WTC11 (cell line): ENCODE measurements at regions not wholly inside any gene's neighbourhood (a gene's known extent, or its start where the extent isn't known, plus 50 kb on each side); places are given as distances from the start of the nearest gene placed in this dataset.

ENCODE experiments used
- ATAC-seq: fragments of 200-7000 bp; cut with Tn5 transposase; 2 replicates; pipeline ENCODE4 v1.10.0; 2021; ENCODE audit warnings: mild to moderate bottlenecking, moderate library complexity
- CTCF ChIA-PET: fragments of 300-600 bp; sonication (Branson Sonifier 250); formaldehyde crosslinking; loops from one replicate; lab custom pipeline; 2021; ENCODE audit warnings: antibody characterized with exemption; lab: Charles Lee
- POLR2A ChIA-PET: fragments of 350-600 bp; sonication (Branson Sonifier 250); formaldehyde crosslinking; loops from one replicate; lab custom pipeline; 2021; ENCODE audit warnings: antibody characterized with exemption; lab: Charles Lee
- DNase-seq: peaks from one replicate; pipeline ENCODE4 v3.0.0; 2021; ENCODE audit warnings: low spot score
- H3K27ac Mint-ChIP-seq: 2 replicates; pipeline ENCODE4 v1.8.0; 2021; ENCODE audit warnings: mixed read lengths
- H3K27me3 Mint-ChIP-seq: 2 replicates; pipeline ENCODE4 v1.8.0; 2021; ENCODE audit warnings: low read depth, mild to moderate bottlenecking, moderate library complexity, mixed read lengths
- H3K36me3 Mint-ChIP-seq: 2 replicates; pipeline ENCODE4 v1.8.0; 2021; ENCODE audit warnings: mixed read lengths
- H3K4me1 Mint-ChIP-seq: 2 replicates; pipeline ENCODE4 v1.8.0; 2022; ENCODE audit warnings: mixed read lengths
- H3K4me3 Mint-ChIP-seq: 2 replicates; pipeline ENCODE4 v1.8.0; 2021; ENCODE audit warnings: mild to moderate bottlenecking, moderate library complexity, mixed read lengths
- H3K9me3 Mint-ChIP-seq: 2 replicates; pipeline ENCODE4 v1.8.0; 2021; ENCODE audit warnings: mixed read lengths
- ATF1 ChIP-seq: sonication (generic); formaldehyde crosslinking; IDR thresholded peaks from 2 replicates; pipeline ENCODE4 v1.8.1; 2023; ENCODE audit warnings: mild to moderate bottlenecking, moderate library complexity, missing genetic modification reagents
- CBFB ChIP-seq: sonication (generic); formaldehyde crosslinking; IDR thresholded peaks from 2 replicates; pipeline ENCODE4 v1.8.1; 2022; ENCODE audit warnings: mild to moderate bottlenecking, low read depth, missing genetic modification reagents
- CDX4 ChIP-seq: fragments of 250-450 bp; sonication (Bioruptor Pico); IDR thresholded peaks from 2 replicates; pipeline ENCODE4 v1.9.0; 2021; ENCODE audit warnings: moderate library complexity, mild to moderate bottlenecking, inconsistent platforms, borderline replicate concordance
- CREM ChIP-seq: sonication (generic); formaldehyde crosslinking; IDR thresholded peaks from 2 replicates; pipeline ENCODE4 v1.8.1; 2022; ENCODE audit warnings: mild to moderate bottlenecking, missing genetic modification reagents, moderate library complexity
- ESRRA ChIP-seq: sonication (generic); formaldehyde crosslinking; IDR thresholded peaks from 2 replicates; pipeline ENCODE4 v1.8.1; 2022; ENCODE audit warnings: mild to moderate bottlenecking, missing genetic modification reagents, borderline replicate concordance
- GRHL2 ChIP-seq: fragments of 250-450 bp; sonication (Bioruptor Pico); IDR thresholded peaks from 2 replicates; pipeline ENCODE4 v1.8.0; 2022; ENCODE audit warnings: mild to moderate bottlenecking, moderate library complexity; ENCODE audit not compliant: insufficient replicate concordance, severe bottlenecking
- IRF2 ChIP-seq: sonication (generic); formaldehyde crosslinking; IDR thresholded peaks from 2 replicates; pipeline ENCODE4 v1.8.0; 2022; ENCODE audit warnings: low read depth, missing genetic modification reagents, borderline replicate concordance
- JAZF1 ChIP-seq: fragments of 250-450 bp; sonication (Bioruptor Pico); IDR thresholded peaks from 2 replicates; pipeline ENCODE4 v1.9.0; 2021; ENCODE audit warnings: moderate library complexity, mild to moderate bottlenecking, inconsistent platforms
- PRDM15 ChIP-seq: sonication (generic); formaldehyde crosslinking; IDR thresholded peaks from 2 replicates; pipeline ENCODE4 v1.8.0; 2022; ENCODE audit warnings: missing genetic modification reagents
- ZBTB21 ChIP-seq: sonication (generic); formaldehyde crosslinking; IDR thresholded peaks from 2 replicates; pipeline ENCODE4 v1.8.1; 2023; ENCODE audit warnings: mild to moderate bottlenecking, missing genetic modification reagents, borderline replicate concordance
- ZNF138 ChIP-seq: sonication (generic); formaldehyde crosslinking; conservative IDR thresholded peaks from 2 replicates; pipeline ENCODE4 v1.8.1; 2022; ENCODE audit warnings: mild to moderate bottlenecking, moderate library complexity, missing genetic modification reagents
- ZNF317 ChIP-seq: sonication (generic); formaldehyde crosslinking; IDR thresholded peaks from 2 replicates; pipeline ENCODE4 v1.8.1; 2023; ENCODE audit warnings: low read depth, mild to moderate bottlenecking, moderate library complexity, missing genetic modification reagents, borderline replicate concordance
- ZNF396 ChIP-seq: fragments of 250-450 bp; sonication (Bioruptor Pico); IDR thresholded peaks from 2 replicates; pipeline ENCODE4 v1.8.0; 2021; ENCODE audit warnings: mild to moderate bottlenecking, moderate library complexity, borderline replicate concordance
- TF ChIP-seq, protein P1 (sequence below): sonication (generic); formaldehyde crosslinking; IDR thresholded peaks from 2 replicates; pipeline ENCODE4 v1.8.1; 2022; ENCODE audit warnings: mild to moderate bottlenecking, missing genetic modification reagents, moderate library complexity, borderline replicate concordance
- TF ChIP-seq, protein P2 (sequence below): sonication (generic); formaldehyde crosslinking; IDR thresholded peaks from 2 replicates; pipeline ENCODE4 v1.8.1; 2023; ENCODE audit warnings: mild to moderate bottlenecking, missing genetic modification reagents, moderate library complexity

DNA sequence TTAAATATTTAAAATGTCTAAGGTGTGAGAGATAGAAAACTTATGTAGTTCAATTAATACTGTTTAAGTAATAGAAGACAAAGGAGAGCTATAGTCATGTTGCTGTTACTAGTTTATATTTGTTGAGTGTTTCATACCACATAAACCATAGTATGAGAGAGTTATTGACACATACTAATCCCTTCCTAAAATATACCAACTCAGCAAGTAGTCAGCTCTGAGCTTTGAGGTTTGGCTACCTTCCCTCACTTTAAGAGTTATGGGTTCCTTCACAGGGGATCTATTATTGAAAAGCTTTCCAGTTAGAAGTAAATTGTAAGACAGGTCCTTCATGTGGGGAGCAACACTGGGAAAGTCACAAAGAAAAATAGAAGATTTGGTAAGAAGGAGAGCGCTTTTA, 701.6 kb upstream of the ZEB2 start:
- DNase-seq (no peak), ATAC-seq (no peak)
- no peaks in the 10 kb centered on the region for H3K4me1 Mint-ChIP-seq
- TF ChIP-seq, protein P1, sequence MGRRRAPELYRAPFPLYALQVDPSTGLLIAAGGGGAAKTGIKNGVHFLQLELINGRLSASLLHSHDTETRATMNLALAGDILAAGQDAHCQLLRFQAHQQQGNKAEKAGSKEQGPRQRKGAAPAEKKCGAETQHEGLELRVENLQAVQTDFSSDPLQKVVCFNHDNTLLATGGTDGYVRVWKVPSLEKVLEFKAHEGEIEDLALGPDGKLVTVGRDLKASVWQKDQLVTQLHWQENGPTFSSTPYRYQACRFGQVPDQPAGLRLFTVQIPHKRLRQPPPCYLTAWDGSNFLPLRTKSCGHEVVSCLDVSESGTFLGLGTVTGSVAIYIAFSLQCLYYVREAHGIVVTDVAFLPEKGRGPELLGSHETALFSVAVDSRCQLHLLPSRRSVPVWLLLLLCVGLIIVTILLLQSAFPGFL (CRISPR knock-in tag), result no peak
- CTCF ChIA-PET, result no interaction called here
- H3K36me3 Mint-ChIP-seq, result no peaks in the 10 kb centered on the region
- H3K27ac Mint-ChIP-seq, result no peak overlapping the region
- H3K9me3 Mint-ChIP-seq, result peaks cover 20% of the 10 kb centered on the region
- no peaks in the 10 kb centered on the region for H3K27me3 Mint-ChIP-seq
- no peak overlapping the region for H3K4me3 Mint-ChIP-seq
- POLR2A ChIA-PET, result no interaction called here

DNA sequence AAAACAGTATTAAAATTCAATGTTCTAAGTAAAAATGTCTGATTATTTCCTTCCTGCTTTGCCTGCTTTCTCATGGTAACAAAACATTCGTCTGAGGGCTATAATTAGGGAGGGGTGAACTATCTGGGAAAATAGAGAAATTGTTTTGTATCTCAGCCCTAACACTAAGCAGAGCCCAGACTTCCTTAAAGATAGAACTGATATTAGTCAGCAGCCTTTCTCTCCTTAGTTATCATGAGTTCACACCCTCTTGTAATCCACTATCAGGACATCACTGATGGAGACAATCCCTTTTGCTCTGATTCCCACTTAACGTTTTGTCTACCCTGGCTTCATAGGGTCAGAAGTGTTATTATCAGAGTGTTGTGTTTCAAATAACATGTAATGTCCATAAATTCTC, 701.1 kb upstream of the ZEB2 start:
- Mint-ChIP-seq H3K27ac (no peak overlapping the region), H3K4me3 (no peak overlapping the region), H3K9me3 (peaks cover 20% of the 10 kb centered on the region), H3K4me1 (no peaks in the 10 kb centered on the region)
- no peak for DNase-seq
- POLR2A ChIA-PET, result no interaction called here
- no peak for ATAC-seq
- TF ChIP-seq JAZF1 (CRISPR knock-in tag) (no peak), CREM (CRISPR knock-in tag) (no peak), CBFB (CRISPR knock-in tag) (no peak), PRDM15 (CRISPR knock-in tag) (no peak), ZNF138 (no peak), GRHL2 (no peak), IRF2 (no peak), ATF1 (CRISPR knock-in tag) (no peak), CDX4 (CRISPR knock-in tag) (no peak), ZBTB21 (CRISPR knock-in tag) (no peak), ZNF396 (no peak)
- TF ChIP-seq, protein P2, sequence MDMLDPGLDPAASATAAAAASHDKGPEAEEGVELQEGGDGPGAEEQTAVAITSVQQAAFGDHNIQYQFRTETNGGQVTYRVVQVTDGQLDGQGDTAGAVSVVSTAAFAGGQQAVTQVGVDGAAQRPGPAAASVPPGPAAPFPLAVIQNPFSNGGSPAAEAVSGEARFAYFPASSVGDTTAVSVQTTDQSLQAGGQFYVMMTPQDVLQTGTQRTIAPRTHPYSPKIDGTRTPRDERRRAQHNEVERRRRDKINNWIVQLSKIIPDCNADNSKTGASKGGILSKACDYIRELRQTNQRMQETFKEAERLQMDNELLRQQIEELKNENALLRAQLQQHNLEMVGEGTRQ (CRISPR knock-in tag), result no peak
- TF ChIP-seq, all 79 proteins: peak for 0
- CTCF ChIA-PET, result no interaction called here
- no peaks in the 10 kb centered on the region for H3K36me3 Mint-ChIP-seq
- no peaks in the 10 kb centered on the region for H3K27me3 Mint-ChIP-seq

DNA sequence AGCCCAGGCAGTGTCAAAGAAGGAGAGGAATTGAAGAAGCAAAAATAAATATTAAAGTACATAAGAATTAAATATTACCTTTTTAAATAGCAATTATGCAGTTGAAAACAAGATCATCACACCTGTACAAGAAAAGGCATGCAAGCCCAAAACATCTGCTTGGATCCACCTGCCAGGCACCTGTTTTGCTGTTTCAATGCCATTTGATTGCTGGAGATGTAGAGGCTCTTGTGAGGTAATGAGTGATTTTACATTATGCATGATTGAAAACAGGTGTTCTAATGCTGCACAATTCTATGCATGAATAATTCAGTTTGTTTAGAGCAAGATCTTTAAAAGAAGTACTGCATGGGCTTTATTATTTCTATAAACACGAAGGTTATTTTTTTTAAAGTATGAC, 700.6 kb upstream of the ZEB2 start:
- TF ChIP-seq ATF1 (CRISPR knock-in tag), result no peak
- TF ChIP-seq CDX4 (CRISPR knock-in tag), result no peak
- TF ChIP-seq ESRRA (CRISPR knock-in tag), result no peak
- TF ChIP-seq ZNF317, result no peak
- POLR2A ChIA-PET, result no interaction called here
- CTCF ChIA-PET, result no interaction called here
- Mint-ChIP-seq H3K27me3 (no peaks in the 10 kb centered on the region), H3K9me3 (peaks cover 22% of the 10 kb centered on the region), H3K4me3 (no peak overlapping the region), H3K36me3 (no peaks in the 10 kb centered on the region; the same call in 1 of the 2 replicates), H3K27ac (peak overlapping the region; percentile 57; the same call in 1 of the 2 replicates), H3K4me1 (no peaks in the 10 kb centered on the region)
- no peak for ATAC-seq
- DNase-seq, result no peak
